CD4-positive, alpha-beta T cell (primary cell): ENCODE measurements at regions not wholly inside any gene's neighbourhood (a gene's known extent, or its start where the extent isn't known, plus 50 kb on each side); places are given as distances from the start of the nearest gene placed in this dataset.
A peak's percentile ranks its signal among the peaks of the same experiment; 100 is the strongest.
"Not testable (repeated sequence)": the region's sequence is repeated elsewhere in the genome, so short reads cannot be mapped to it uniquely, and the experiment has no call there.

Experiments used
- ATAC-seq: fragments of 200-7000 bp; cut with Tn5 transposase; one replicate; pipeline ENCODE4 v1.10.0; 2022; ENCODE audit warnings: mild to moderate bottlenecking; ENCODE audit not compliant: poor library complexity
- CTCF ChIA-PET: fragments of 350-600 bp; sonication (Branson Sonifier 250); formaldehyde crosslinking; loops from one replicate; lab custom pipeline; 2021; ENCODE audit warnings: antibody characterized with exemption, inconsistent platforms; lab: Charles Lee
- POLR2A ChIA-PET: fragments of 350-600 bp; sonication (Branson Sonifier 250); formaldehyde crosslinking; loops from one replicate; lab custom pipeline; 2021; ENCODE audit warnings: antibody characterized with exemption, inconsistent platforms; lab: Charles Lee
- DNase-seq, 14 experiments: peaks; one replicate each; pipeline ENCODE4 v3.0.0-alpha.2; 2013 to 2020; ENCODE audit warnings: mixed read lengths in 2 of 14
- H3K27ac ChIP-seq, 2 donors: one replicate each; pipeline versions ENCODE4 v1.5.1 to v1.7.0; 2013; ENCODE audit warnings: low read length in 2 of 2, low read depth in 1 of 2, mild to moderate bottlenecking in 1 of 2
- H3K27me3 ChIP-seq, 2 experiments: 1 replicate in 1 of 2; 2 replicates in 1 of 2; pipeline versions ENCODE4 v1.6.1 to v1.7.0; 2013; ENCODE audit warnings: low read length in 2 of 2, control low read depth in 1 of 2, mild to moderate bottlenecking in 1 of 2, moderate library complexity in 1 of 2; ENCODE audit not compliant: insufficient read depth in 2 of 2, control insufficient read depth in 1 of 2
- H3K36me3 ChIP-seq: one replicate; pipeline ENCODE4 v1.6.1; 2013; ENCODE audit warnings: low read length, control low read depth; ENCODE audit not compliant: insufficient read depth
- H3K4me1 ChIP-seq: one replicate; pipeline ENCODE4 v1.6.1; 2013; ENCODE audit warnings: low read length, control low read depth; ENCODE audit not compliant: insufficient read depth
- H3K4me3 ChIP-seq: one replicate; pipeline ENCODE4 v1.5.1; 2013; ENCODE audit warnings: mild to moderate bottlenecking, low read length, moderate library complexity
- H3K9me3 ChIP-seq, 2 experiments: 1 replicate in 1 of 2; 2 replicates in 1 of 2; pipeline versions ENCODE4 v1.6.1 to v1.7.0; 2013; ENCODE audit warnings: low read length in 2 of 2, mild to moderate bottlenecking in 2 of 2, control low read depth in 1 of 2, moderate library complexity in 1 of 2; ENCODE audit not compliant: control insufficient read depth in 1 of 2, insufficient read depth in 1 of 2
- H3K27ac Mint-ChIP-seq: one replicate; pipeline ENCODE4 v1.8.0; 2020; ENCODE audit warnings: mixed read lengths
- H3K27me3 Mint-ChIP-seq: one replicate; pipeline ENCODE4 v1.8.0; 2021; ENCODE audit warnings: mixed read lengths
- H3K36me3 Mint-ChIP-seq: one replicate; pipeline ENCODE4 v1.8.0; 2021; ENCODE audit warnings: low read depth, mixed read lengths
- H3K4me1 Mint-ChIP-seq: one replicate; pipeline ENCODE4 v1.8.0; 2021; ENCODE audit warnings: low read depth, mixed read lengths
- H3K4me3 Mint-ChIP-seq: one replicate; pipeline ENCODE4 v1.8.0; 2020; ENCODE audit warnings: mild to moderate bottlenecking, mixed read lengths
- H3K9me3 Mint-ChIP-seq: one replicate; pipeline ENCODE4 v1.8.0; 2020; ENCODE audit warnings: mixed read lengths
- CTCF ChIP-seq: fragments of 200-600 bp; IDR thresholded peaks from one replicate; pipeline ENCODE4 v1.8.0; 2022; ENCODE audit warnings: antibody characterized with exemption, mild to moderate bottlenecking
- intact Hi-C, 2 experiments: fragments of 100-400 bp; cut with DNase I in 1 of 2; cut with micrococcal nuclease in 1 of 2; formaldehyde crosslinking; loops; one replicate each; pipeline versions ENCODE4 v1.15.1 to v1.9.0; 2023 to 2025; cut with DNase I, micrococcal nuclease

GRCh38 chr16:29156511-29156910, 171.7 kb downstream of the LAT start:
- no peaks in the 10 kb centered on the region for H3K9me3 ChIP-seq
- Mint-ChIP-seq H3K4me3 (peak overlapping the region; percentile 70), H3K36me3 (peaks cover 17% of the 10 kb centered on the region), H3K4me1 (peaks cover 51% of the 10 kb centered on the region), H3K27me3 (no peaks in the 10 kb centered on the region), H3K9me3 (no peaks in the 10 kb centered on the region), H3K27ac (peak overlapping the region; percentile 99)
- no peaks in the 10 kb centered on the region for H3K27me3 ChIP-seq
- peak overlapping the region in 1 of 2 donors; percentile 22 for H3K27ac ChIP-seq
- H3K4me3 ChIP-seq: no peak overlapping the region
- no peaks in the 10 kb centered on the region for H3K36me3 ChIP-seq
- H3K4me1 ChIP-seq: peaks cover 48% of the 10 kb centered on the region
- ChIA-PET CTCF (no interaction called here), POLR2A (no interaction called here)
- no peak for ATAC-seq
- DNase-seq: no peak
- intact Hi-C loops: no loop called here
- no peak for TF ChIP-seq CTCF

DNA sequence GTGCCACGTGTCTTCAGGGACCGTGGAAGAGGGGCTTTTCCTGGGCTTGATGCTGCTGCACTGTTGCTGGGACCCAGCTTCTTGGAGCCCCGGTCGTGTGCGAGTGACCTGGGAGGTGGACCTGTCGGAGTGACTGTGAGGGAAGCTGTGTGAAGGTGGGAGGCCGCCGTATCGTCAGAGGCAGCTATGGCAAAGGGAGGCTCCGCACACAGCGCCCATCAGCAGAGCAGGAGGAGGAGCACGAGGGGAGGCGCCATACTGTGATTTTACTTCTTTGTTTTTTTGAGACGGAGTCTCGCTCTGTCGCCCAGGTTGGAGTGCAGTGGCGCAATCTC, 171.0 kb downstream of the LAT start:
- DNase-seq, H3K9me3 ChIP-seq, ATAC-seq, H3K4me3 Mint-ChIP-seq, intact Hi-C loops, POLR2A ChIA-PET, H3K27ac ChIP-seq, H3K9me3 Mint-ChIP-seq, H3K36me3 ChIP-seq, H3K27me3 ChIP-seq, CTCF ChIA-PET, H3K27me3 Mint-ChIP-seq, H3K4me3 ChIP-seq: not testable (repeated sequence)
- peaks cover 17% of the 10 kb centered on the region for H3K36me3 Mint-ChIP-seq
- peaks cover 48% of the 10 kb centered on the region for H3K4me1 ChIP-seq
- peaks cover 54% of the 10 kb centered on the region for H3K4me1 Mint-ChIP-seq
- H3K27ac Mint-ChIP-seq: peak overlapping the region; percentile 99

DNA sequence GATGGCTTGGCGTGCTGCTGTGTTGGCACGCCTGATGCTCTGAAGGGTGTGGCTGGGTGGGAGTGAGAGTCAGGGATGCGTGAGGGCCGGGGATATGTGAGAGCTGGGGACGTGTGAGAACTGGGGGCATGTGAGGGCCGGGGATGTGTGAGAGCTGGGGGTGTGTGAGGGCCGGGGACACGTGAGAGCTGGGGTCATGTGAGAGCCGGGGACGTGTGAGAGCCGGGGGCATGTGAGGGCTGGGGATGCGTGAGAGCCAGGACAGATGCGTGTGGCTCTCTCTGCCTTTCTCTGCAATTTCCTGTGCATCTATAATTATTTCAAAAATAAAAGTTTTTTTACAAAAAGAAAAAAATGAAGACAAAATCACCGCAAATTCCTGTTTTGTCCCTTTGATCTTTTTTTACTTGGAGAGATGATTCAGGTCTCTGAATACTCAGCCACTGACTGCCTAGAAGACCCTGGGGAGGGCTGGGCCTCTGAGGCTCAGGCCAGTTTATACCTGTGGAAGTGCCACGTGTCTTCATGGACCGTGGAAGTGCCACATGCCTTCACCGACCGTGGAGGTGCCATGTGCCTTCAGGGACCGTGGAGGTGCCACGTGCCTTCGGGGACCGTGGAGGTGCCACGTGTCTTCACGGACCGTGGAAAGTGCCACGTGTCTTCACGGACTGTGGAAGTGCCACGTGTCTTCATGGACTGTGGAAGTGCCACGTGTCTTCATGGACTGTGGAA, 170.4 kb downstream of the LAT start:
- CTCF ChIA-PET, H3K27me3 ChIP-seq, H3K9me3 Mint-ChIP-seq, intact Hi-C loops, H3K4me3 ChIP-seq, POLR2A ChIA-PET, H3K27me3 Mint-ChIP-seq, H3K9me3 ChIP-seq, H3K36me3 ChIP-seq: not testable (repeated sequence)
- Histone ChIP-seq H3K4me1 (peaks cover 48% of the 10 kb centered on the region), H3K27ac (peak overlapping the region in 1 of 2 donors; percentile 21)
- DNase-seq (peak in 11 of 14 experiments; percentile 13 to 78 (median 46)), ATAC-seq (peak; percentile 69)
- H3K4me1 Mint-ChIP-seq: peaks cover 55% of the 10 kb centered on the region
- H3K27ac Mint-ChIP-seq: peak overlapping the region; percentile 99
- peak overlapping the region; percentile 84 for H3K4me3 Mint-ChIP-seq
- H3K36me3 Mint-ChIP-seq: peaks cover 14% of the 10 kb centered on the region

DNA sequence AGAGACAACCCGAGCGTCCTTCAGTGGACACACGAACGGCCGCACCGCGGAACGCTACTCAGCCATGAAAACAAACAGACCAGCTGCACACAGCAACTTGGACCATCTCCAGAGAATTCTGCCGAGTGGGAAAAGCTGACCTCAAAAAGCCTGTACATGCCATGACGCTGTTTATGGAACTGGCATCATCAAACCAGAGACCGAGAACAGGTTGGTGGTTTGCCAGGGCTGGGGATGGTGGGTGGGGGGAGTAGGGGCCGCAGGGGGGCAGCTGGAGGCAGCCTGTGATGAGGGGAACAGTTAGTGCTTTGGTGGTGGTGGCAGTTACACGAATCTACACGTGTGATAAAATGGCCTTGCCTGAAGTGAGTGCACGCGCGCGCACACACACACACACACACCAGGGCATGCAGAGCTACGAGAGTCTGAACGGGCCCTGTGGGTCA, 169.8 kb downstream of the LAT start:
- intact Hi-C loops: no loop called here
- no peak for TF ChIP-seq CTCF
- no peaks in the 10 kb centered on the region for H3K36me3 ChIP-seq
- H3K27me3 ChIP-seq: no peaks in the 10 kb centered on the region
- CTCF ChIA-PET: no interaction called here
- H3K4me1 ChIP-seq: peaks cover 52% of the 10 kb centered on the region
- peak overlapping the region in 1 of 2 donors; percentile 21 for H3K27ac ChIP-seq
- DNase-seq: peak in 1 of 14 experiments; percentile 26
- Mint-ChIP-seq H3K4me3 (no peak overlapping the region), H3K27ac (peak overlapping the region; percentile 99), H3K9me3 (no peaks in the 10 kb centered on the region), H3K36me3 (peaks cover 10% of the 10 kb centered on the region), H3K27me3 (no peaks in the 10 kb centered on the region), H3K4me1 (peaks cover 57% of the 10 kb centered on the region)
- no peak overlapping the region for H3K4me3 ChIP-seq
- no peaks in the 10 kb centered on the region for H3K9me3 ChIP-seq
- no peak for ATAC-seq
- POLR2A ChIA-PET: no interaction called here
